Aorta (tissue), 5 donors: ENCODE measurements at regions not wholly inside any gene's neighbourhood (a gene's known extent, or its start where the extent isn't known, plus 50 kb on each side); places are given as distances from the start of the nearest gene placed in this dataset.

Experiments used
- ATAC-seq: fragments of 200-7000 bp; cut with Tn5 transposase; one replicate; pipeline ENCODE4 v1.9.1; 2022; ENCODE audit warnings: moderate library complexity; ENCODE audit not compliant: low FRiP score
- DNase-seq, 2 donors: peaks; one replicate each; pipeline ENCODE4 v3.0.0-alpha.2; 2020
- H3K27ac ChIP-seq, 2 donors: one replicate each; pipeline ENCODE4 v1.5.1; 2013; ENCODE audit warnings: low read length in 2 of 2, mild to moderate bottlenecking in 2 of 2, moderate library complexity in 2 of 2, control low read depth in 1 of 2, inconsistent platforms in 1 of 2, low read depth in 1 of 2
- H3K27me3 ChIP-seq, 2 donors: one replicate each; pipeline ENCODE4 v1.6.1; 2013; ENCODE audit warnings: control low read depth in 1 of 2, low read length in 1 of 2, mild to moderate bottlenecking in 1 of 2, moderate library complexity in 1 of 2; ENCODE audit not compliant: insufficient read depth in 2 of 2, control insufficient read depth in 1 of 2
- H3K36me3 ChIP-seq, 2 donors: one replicate each; pipeline ENCODE4 v1.6.1; 2013; ENCODE audit warnings: control low read depth in 1 of 2, low read length in 1 of 2, mild to moderate bottlenecking in 1 of 2; ENCODE audit not compliant: insufficient read depth in 2 of 2, control insufficient read depth in 1 of 2
- H3K4me1 ChIP-seq, 2 donors: one replicate each; pipeline ENCODE4 v1.6.1; 2013; ENCODE audit warnings: low read length in 2 of 2, control low read depth in 1 of 2, mild to moderate bottlenecking in 1 of 2, moderate library complexity in 1 of 2; ENCODE audit not compliant: insufficient read depth in 2 of 2, control insufficient read depth in 1 of 2
- H3K4me3 ChIP-seq, 2 donors: one replicate each; pipeline ENCODE4 v1.5.1; 2013; ENCODE audit warnings: low read length in 2 of 2, control low read depth in 1 of 2, mild to moderate bottlenecking in 1 of 2
- H3K9me3 ChIP-seq: one replicate; pipeline ENCODE4 v1.6.1; 2013; ENCODE audit warnings: mild to moderate bottlenecking, low read length; ENCODE audit not compliant: control insufficient read depth
- WGBS, 2 donors: extraction: QIAGEN DNeasy Blood & Tissue Kit; methylation state at CpG; one replicate each; pipeline ENCODE4 v1.1.7; 2013; 5-methylcytosine and 5-hydroxymethylcytosine counted together
- intact Hi-C, 2 donors: fragments of 100-400 bp; cut with DNase I; formaldehyde crosslinking; loops; one replicate each; pipeline versions ENCODE4 v1.14.2 to v1.15.0; 2022
- donor health status: healthy with polysubstance abuse.
- donor health status: Bipolar disorder and iron deficiency.
- donor health status: DM: no; HTN: no; CAD: no.
- donor health status: DM: no; HTN: no; CAD: no.
- donor health status: DM: yes; HTN: yes; CAD: no.

- Histone ChIP-seq H3K27me3 (no peaks in the 10 kb centered on the region), H3K36me3 (no peaks in the 10 kb centered on the region), H3K9me3 (no peaks in the 10 kb centered on the region), H3K4me1 (no peaks in the 10 kb centered on the region), H3K27ac (no peak overlapping the region), H3K4me3 (no peak overlapping the region)
- WGBS, 2 donors, result 91 to 92% methylated on average over 3 of the region's 3 CpGs
- DNase-seq (no peak), ATAC-seq (no peak)
- intact Hi-C loops, result no loop called here
Measured at GRCh38 chr3:161555320-161555719, 58.7 kb downstream of the OTOL1 start.

DNA sequence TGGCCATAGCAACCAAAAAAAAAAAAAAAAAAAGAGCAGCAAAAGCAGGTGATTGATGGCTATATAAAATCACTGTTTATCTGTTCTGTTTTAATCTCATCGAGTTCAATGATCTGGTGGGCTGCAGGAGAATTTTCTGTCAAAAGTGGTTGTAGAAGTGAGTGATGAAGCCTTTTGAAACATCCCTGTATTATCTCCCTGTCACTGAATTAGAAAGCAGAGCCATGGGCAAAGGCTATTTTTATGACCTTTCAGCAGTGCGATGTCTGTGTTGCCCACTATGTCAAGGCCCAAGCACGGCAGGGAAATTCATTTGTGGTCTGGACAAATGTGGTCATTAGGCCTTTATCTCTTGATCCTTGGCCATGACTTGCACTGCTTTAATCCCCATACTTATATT, 59.9 kb downstream of the OTOL1 start:
- WGBS, 2 donors, result 83 to 85% methylated on average over 3 of the region's 3 CpGs

GRCh38 chr3:161556941-161557340, 60.3 kb downstream of the OTOL1 start:
- Histone ChIP-seq H3K36me3 (no peaks in the 10 kb centered on the region), H3K4me1 (no peaks in the 10 kb centered on the region), H3K27me3 (no peaks in the 10 kb centered on the region), H3K4me3 (no peak overlapping the region), H3K27ac (no peak overlapping the region), H3K9me3 (no peaks in the 10 kb centered on the region)
- no peak for DNase-seq
- 80 to 85% methylated on average over 1 of the region's 1 CpG for WGBS, 2 donors
- ATAC-seq, result no peak
- intact Hi-C loops, result no loop called here

More for the DNA sequence above, 59.9 kb downstream of the OTOL1 start:
- H3K4me1 ChIP-seq, result no peaks in the 10 kb centered on the region
- H3K36me3 ChIP-seq, result no peaks in the 10 kb centered on the region
- intact Hi-C loops, result no loop called here
- ATAC-seq, result no peak
- no peak for DNase-seq
- H3K4me3 ChIP-seq, result no peak overlapping the region
- H3K27me3 ChIP-seq, result no peaks in the 10 kb centered on the region
- no peak overlapping the region for H3K27ac ChIP-seq
- H3K9me3 ChIP-seq, result no peaks in the 10 kb centered on the region

GRCh38 chr3:161557445-161558150, 61.0 kb downstream of the OTOL1 start:
- DNase-seq (no peak), ATAC-seq (no peak)
- 84 to 88% methylated on average over 5 of the region's 5 CpGs for WGBS, 2 donors
- Histone ChIP-seq H3K27me3 (no peaks in the 10 kb centered on the region), H3K9me3 (no peaks in the 10 kb centered on the region), H3K4me1 (no peaks in the 10 kb centered on the region), H3K27ac (no peak overlapping the region), H3K36me3 (no peaks in the 10 kb centered on the region), H3K4me3 (no peak overlapping the region)
- intact Hi-C loops, result no loop called here

DNA sequence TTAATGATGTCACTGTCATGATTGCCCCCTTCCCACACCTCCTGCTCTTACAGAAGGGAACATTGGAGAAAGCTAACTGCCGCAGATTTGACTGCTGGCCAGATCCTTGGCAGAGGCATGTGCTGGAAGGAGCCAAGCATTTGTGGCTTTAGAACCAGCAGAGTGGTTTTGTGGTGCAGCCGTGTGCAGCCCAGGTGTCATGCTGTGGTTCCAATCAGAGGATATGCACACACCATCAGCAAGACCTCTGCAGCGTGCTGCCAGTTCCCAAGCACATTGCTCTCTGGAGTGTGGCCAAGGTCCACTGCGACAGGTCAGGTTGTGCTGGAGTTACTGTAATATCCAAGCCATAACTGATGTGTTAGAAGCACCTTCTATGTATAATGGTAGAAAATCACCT, 61.6 kb downstream of the OTOL1 start:
- intact Hi-C loops, result no loop called here
- Histone ChIP-seq H3K4me3 (no peak overlapping the region), H3K36me3 (no peaks in the 10 kb centered on the region), H3K9me3 (no peaks in the 10 kb centered on the region), H3K27ac (no peak overlapping the region), H3K27me3 (no peaks in the 10 kb centered on the region), H3K4me1 (no peaks in the 10 kb centered on the region)
- 18 to 21% methylated on average over 4 of the region's 4 CpGs for WGBS, 2 donors
- DNase-seq (no peak), ATAC-seq (no peak)

GRCh38 chr3:161559177-161559998, 62.8 kb downstream of the OTOL1 start:
- Histone ChIP-seq H3K27me3 (no peaks in the 10 kb centered on the region), H3K27ac (no peak overlapping the region), H3K4me1 (no peaks in the 10 kb centered on the region), H3K36me3 (no peaks in the 10 kb centered on the region), H3K9me3 (no peaks in the 10 kb centered on the region), H3K4me3 (no peak overlapping the region)
- peak; percentile 68 for ATAC-seq
- WGBS, 2 donors, result 11 to 15% methylated on average over 6 of the region's 6 CpGs
- intact Hi-C loops, result no loop called here
- DNase-seq, result no peak

- Histone ChIP-seq H3K27me3 (no peaks in the 10 kb centered on the region), H3K36me3 (no peaks in the 10 kb centered on the region), H3K9me3 (no peaks in the 10 kb centered on the region), H3K4me1 (no peaks in the 10 kb centered on the region), H3K4me3 (no peak overlapping the region), H3K27ac (no peak overlapping the region)
- ATAC-seq (peak; percentile 66), DNase-seq (peak; percentile 39 to 70)
- intact Hi-C loops, result no loop called here
- WGBS, 2 donors, result 10% methylated on average over 14 of the region's 14 CpGs
Measured at GRCh38 chr3:161560008-161560637, 63.5 kb downstream of the OTOL1 start.

DNA sequence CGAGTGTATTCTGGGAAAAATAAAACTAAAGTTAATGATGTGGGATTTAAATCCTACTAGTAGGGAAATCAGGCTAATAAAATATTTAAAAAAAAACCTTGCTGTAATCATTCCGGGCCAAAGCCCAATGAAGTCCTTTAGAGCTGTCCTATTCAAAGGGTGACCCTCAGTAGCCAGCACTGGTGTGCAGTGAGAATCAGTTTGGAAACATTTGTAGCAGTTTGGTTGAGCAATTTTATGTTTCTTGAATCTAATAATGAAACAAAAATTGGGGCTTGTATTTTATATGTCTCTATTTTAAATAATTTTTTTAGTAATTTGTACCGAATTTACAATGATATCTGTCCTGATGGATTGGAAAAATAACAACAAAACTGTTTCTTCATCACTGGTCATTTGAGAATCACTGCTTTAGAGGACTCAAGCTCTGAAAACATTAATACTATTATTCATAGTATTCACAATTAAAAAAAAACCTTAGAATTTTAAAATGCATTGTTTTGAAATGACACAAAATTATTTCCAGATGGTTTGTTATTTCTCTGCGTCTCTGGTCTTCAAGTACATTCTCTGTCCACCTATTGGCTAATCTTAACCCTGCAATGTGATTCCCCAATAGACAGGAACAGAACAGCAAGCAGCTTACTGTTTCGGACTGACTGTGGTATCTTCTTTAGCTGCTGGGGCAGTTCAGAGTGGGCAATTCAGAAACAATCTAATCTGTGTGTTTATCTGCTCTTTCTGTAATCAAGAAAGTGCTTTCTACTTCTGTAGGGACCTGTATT, 71.2 kb downstream of the OTOL1 start:
- 81 to 83% methylated on average over 5 of the region's 5 CpGs for WGBS, 2 donors
- intact Hi-C loops, result no loop called here
- ATAC-seq, result no peak

More for the DNA sequence above, 71.2 kb downstream of the OTOL1 start:
- DNase-seq, result no peak
- Histone ChIP-seq H3K9me3 (no peaks in the 10 kb centered on the region), H3K27ac (no peak overlapping the region), H3K4me3 (no peak overlapping the region), H3K4me1 (no peaks in the 10 kb centered on the region), H3K36me3 (no peaks in the 10 kb centered on the region), H3K27me3 (no peaks in the 10 kb centered on the region)
